ENCODE measurements at regions not wholly inside any gene's neighbourhood (a gene's known extent, or its start where the extent isn't known, plus 50 kb on each side); places are given as distances from the start of the nearest gene placed in this dataset.
"Not testable (repeated sequence)": the region's sequence is repeated elsewhere in the genome, so short reads cannot be mapped to it uniquely, and the experiment has no call there.

DNA sequence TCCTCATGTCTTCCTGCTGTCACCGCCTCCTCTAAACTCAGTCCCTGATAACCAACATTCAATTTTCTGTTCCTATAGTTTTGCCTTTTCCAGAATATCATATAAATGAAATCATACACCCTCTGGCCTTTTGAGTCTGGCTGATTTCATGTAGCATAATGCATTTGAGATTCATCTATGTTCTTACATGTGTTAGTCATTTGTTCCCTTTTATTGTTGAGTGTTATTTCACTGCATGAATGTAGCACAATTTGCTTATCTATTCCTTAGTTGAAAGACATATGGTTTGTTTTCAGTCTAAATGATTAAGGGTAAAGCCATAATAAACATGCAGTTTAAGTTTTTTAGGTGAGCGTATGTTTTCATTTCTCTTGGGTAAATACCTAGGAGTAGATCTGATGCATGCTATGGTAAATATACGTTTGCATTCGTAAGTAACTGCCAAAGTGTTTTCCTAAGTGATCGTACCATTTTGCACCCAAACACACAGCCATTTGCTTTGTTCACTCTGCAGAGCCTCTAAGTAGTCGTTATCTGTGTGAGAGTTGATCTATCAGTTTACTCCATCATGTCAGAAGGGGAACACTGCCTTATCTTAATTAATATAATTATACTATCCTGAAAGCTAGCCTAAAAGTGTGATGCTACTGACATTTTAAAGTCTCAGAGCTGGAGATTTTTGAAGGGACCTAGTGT is 460.8 kb downstream of the DMAC1 start:
- no peak for DNase-seq

- no peak for DNase-seq
These were observed 463.1 kb downstream of the DMAC1 start for GRCh38 chr9:7336356-7337065.

DNA sequence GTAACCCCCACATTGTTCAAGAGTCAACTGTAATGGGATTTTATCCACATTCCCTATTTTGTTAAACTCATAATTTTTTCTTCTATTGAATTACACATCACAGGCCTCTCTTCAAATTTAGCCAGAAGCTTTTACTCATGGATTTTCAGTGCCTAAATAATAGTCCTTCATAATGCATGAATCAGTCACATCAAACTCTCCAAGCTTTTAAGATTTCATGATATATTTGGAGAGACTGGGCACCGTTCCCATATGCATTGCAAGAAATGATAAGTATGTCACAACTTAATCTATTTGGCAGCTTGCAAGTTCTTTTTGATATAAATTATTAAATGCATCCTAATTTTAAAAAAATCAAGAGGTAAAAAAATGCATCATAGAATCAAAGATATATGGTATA is 465.9 kb downstream of the DMAC1 start:
- no peak for DNase-seq

DNA sequence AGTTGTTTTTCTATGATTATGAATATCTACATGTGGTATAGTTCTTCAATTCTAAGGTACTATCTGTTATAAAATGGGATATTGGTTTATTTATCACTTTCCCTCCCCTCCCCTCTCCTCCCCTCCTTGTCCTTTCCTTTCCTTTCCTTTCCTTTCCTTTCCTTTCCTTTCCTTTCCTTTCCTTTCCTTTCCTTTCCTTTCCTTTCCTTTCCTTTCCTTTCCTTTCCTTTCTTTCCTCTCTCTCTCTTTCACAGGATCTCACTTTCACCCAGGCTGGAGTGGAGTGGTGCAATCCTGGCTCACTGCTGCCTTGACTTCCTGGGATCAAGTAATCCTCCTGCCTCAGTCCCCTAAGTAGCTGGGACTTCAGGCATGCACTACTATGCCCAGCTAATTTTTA is 466.8 kb downstream of the DMAC1 start:
- no peak for DNase-seq

DNA sequence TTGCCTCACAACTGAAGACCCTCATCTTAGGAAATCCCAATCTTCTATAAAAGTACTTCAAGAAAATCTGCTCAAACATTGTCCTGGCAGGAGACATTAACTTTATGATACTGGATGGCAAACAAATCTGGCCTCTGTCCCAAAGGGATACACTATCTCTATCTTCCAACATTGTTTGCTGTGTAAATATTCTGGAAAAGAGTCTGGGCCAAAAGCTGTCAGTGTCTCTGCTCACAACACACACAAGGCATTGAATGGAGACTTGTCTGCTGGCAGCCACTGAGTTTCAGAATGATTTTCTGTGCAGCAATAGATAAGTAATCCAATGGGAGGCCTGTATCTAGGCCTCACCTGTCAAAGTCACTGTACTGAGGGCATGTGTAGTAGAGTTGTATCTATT is 471.1 kb downstream of the DMAC1 start:
- DNase-seq: no peak

- DNase-seq: no peak
These were observed 473.6 kb downstream of the DMAC1 start for GRCh38 chr9:7325995-7326394.

GRCh38 chr9:7324152-7324598 is 475.4 kb downstream of the DMAC1 start:
- no peak for DNase-seq

DNA sequence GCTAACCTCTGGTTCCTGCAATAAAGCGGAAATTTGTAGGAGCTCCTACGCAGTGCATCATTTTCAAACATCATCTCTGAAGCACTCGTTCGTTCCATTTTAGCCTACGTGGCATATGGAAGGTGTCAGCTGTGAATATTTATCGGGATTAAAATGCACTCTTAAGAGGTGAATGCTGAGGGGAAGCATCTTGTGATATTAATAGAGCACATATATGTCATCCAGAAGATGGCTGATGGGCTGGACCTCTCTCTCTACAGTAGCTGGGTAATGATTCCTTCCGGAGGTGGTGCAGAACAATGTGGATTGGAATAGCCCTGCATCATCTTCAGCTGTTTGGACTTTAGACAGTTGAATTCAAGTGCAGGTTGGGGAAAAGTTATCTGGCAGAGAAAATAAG is 478.7 kb downstream of the DMAC1 start:
- no peak for DNase-seq

DNA sequence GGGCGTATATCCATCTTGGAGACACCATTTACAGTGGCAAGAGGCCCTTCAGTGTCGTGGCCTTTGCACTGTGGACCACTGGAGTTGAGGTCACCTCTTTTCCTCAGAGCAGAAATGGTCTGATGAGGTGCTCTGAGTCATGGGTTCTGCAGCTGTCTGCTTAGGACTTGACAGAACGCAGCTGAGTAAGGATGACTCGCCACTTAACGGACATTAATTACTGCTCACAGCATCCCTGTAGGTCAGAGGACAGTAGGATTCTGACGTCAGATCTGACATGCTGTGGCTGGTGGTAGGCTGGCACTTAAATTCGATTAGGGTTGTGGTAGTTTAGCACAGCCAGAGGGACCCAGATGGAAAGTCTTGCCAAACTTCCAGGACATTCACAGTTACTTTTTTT is 479.4 kb downstream of the DMAC1 start:
- no peak for DNase-seq

DNA sequence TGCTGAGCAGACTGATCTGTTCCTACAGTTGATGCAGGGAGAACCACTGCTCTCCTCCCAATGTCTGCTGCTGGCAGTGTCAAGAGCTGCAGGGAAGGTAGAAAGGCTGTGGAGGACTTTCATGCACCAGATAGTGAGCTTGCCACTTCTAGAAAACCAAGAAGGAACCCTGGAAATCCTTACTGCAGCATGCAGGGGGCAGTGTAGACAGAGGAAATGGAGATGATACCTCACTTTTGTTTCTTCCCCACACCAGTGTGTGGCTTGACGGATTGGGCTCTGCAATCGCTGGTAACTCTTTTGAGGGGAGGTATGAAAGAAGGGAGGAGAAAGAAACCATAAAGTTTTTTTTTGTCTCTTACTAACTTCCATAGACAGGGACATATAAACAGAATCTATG is 480.7 kb downstream of the DMAC1 start:
- DNase-seq: no peak

- DNase-seq: no peak
These were observed 482.6 kb downstream of the DMAC1 start for GRCh38 chr9:7316967-7317366.

GRCh38 chr9:7316166-7316795 is 483.3 kb downstream of the DMAC1 start:
- DNase-seq: no peak

- DNase-seq: no peak
These were observed 483.8 kb downstream of the DMAC1 start for GRCh38 chr9:7315746-7316145.

GRCh38 chr9:7315116-7315515 is 484.5 kb downstream of the DMAC1 start:
- DNase-seq: no peak

- DNase-seq: no peak
These were observed 486.2 kb downstream of the DMAC1 start for GRCh38 chr9:7313389-7313788.

DNA sequence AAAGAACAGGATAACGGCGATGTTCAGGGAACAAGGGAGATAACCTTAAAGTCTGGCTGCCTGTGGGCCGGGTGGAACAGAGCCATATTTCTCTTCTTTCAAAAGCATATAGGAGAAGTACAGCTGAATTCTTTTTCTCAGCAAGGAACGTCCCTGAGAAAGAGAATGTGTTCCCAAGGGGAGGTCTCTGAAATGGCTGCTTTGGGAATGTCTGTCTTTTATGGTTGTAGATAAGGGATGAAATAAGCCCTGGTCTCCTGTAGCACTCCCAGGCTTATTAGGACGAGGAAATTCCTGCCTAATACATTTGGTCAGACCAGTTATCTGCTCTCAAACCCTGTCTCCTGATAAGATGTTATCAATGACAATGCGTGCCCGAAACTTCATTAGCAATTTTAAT is 490.5 kb downstream of the DMAC1 start:
- not testable (repeated sequence) for DNase-seq

DNA sequence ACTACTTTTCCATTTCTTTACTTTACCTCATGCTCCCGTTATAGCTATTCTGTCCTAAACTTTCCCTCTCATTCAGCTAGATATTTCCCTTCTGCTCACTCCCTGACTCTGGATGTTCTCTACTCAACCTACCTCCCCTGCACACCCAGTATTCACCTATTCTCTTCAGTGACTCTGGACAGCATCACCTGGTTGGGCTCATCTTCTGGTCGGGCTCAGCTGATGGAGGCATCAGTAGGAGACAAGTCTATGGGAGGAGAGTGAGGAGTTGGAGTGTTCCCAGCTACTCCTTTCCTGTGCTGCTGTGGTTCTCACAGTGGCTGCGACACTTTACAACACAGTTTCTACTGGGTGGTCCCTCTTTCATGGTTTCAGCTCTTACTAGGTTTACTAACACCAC is 493.9 kb downstream of the DMAC1 start:
- no peak for DNase-seq

DNA sequence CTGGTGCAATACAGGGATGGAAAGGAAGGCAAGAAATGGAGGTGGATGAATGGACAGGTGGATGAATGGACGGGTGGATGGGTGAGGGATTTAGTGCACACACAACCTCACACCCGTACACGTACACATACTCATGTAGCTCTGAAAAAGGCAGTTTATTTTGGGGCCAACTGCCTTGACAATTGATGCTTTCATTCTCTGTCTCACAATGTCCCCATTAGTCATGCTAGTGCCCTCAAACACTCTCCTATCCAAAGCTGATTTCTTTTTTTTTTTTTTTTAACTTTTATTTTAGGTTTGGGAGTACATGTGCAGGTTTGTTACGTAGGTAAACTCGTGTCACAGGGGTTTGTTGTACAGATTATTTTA is 495.0 kb downstream of the DMAC1 start:
- no peak for DNase-seq

GRCh38 chr9:7303907-7304626 is 495.5 kb downstream of the DMAC1 start:
- no peak for DNase-seq

DNA sequence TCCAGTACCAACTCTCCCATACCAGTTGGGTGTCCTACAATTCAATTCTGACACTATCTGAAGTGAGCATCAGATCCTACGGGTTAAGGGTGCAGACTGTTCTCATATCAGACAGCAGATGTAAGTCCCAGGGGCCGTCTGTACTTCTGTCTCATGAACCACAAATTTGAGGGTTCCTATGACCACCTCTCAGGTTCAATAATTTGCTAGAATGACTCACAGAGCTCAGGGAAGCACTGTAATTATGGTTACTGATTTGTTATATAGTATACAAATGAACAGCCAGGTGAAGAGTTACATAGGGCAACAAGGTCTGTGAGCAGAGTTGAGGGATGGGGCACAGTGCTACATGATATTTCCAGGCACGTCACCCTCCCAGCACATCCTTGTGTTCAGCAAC is 499.1 kb downstream of the DMAC1 start:
- DNase-seq: no peak

DNA sequence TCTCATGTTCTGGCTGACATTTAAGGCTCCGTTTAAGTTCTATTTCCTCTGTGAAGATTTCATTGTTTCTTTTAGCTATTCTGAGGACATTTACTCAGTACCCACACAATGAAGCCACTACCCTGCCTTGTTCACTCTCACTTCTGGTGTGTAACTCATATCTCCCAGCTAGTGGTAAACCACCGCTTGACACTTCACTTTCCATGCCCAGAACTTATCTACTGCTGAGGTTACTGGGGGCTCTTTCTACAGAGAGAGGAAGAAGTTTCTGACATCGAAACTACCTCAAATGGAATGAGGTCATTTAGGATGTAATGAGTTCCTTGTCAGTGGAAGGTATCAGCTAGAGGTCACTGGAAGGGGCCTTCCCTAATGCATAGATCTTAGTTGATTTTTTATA is 501.5 kb downstream of the DMAC1 start:
- no peak for DNase-seq

GRCh38 chr9:7297521-7297920 is 502.1 kb downstream of the DMAC1 start:
- DNase-seq: no peak

DNA sequence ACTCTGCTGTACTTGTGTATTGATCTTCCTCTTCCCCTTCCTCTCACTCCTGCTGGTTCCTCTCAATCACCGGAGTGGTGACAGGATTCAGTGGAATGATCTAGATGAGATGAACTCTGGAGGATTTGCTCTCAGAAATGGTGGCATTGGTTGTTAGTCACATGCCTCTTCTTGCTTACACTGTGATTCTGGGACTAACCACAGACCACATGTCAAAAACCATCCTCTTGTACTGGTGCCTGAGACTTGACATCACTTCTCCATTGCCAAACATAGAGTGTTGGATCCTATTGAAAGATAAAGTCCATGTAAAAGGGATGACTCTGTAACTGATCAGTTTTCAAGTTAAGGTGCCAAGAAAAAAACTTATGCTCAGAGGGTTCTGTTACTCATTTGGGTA is 506.5 kb downstream of the DMAC1 start:
- DNase-seq: no peak

DNA sequence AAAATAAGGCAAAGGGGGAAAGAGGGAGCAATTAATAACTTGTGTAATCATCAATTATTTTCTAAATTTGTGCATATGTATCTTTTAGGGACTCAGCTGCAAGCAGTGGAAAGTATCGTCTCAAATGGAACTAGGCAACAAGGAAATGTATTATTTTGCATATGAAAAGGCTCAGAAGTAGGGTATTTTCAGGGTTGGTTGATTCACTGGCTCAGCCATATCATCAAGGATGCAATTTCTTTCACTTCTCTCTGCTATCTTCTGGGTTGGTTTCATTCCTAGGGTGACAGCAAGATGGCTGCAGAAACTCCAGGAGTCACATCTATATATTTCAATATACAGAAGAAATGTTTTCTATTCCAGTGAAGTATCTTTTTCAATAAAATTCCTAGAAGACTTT is 509.8 kb downstream of the DMAC1 start:
- DNase-seq: no peak

Data from RPMI8226 (cell line).